ENCODE measurements at regions not wholly inside any gene's neighbourhood (a gene's known extent, or its start where the extent isn't known, plus 50 kb on each side); places are given as distances from the start of the nearest gene placed in this dataset.

DNA sequence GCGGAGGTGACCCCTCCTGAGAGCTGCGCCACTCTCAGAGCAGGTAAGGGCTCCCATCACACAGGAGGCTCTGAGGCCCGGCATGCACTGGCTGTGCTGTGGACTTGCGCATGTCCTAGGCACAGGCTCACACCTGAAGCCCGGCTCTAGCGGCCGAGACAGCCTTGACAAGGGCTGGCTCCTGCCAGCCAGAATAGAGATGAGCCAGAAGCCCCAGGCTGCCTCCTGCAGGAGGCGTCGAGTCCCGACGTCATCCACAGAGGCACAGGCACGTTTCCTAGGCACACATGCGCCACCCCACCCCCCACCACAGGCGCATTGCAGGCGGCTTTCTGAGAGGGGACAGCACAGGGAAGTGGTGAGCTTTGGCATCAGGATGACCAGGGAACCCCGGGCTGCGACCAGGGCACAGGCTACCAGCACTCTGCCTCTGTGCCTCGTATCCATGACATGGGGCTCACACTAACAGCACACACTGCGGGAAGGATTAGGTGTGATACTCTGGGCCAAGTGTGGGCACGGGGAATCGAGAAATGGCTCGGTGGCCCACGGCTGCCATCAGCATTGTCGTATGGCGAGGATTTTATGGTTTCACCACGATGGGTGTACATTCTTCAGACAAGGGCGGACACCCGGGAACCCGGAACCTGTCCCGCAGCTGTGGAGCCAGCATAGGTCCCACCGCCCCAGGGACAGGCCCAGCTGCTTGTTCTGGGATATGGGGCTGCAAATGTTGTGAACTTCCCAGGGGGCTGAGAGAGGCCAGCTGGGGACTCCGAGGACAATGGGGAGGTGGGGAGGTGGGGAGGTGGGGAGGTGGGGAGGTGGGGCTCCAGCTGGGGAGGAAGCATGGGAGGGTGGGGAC lies 90.7 kb upstream of the ADRA2C start:
- no peaks in the 10 kb centered on the region for H3K4me1 ChIP-seq (ENCODE audit: low read length)
- H3F3A ChIP-seq (ENCODE audit: insufficient read depth, low read length): no peaks in the 10 kb centered on the region
- H3K36me3 ChIP-seq (replicated peaks; ENCODE audit: insufficient read depth, low read length): no peaks in the 10 kb centered on the region
- no peak overlapping the region for H3K27ac ChIP-seq (ENCODE audit: low read length)
- H3K4me3 ChIP-seq (ENCODE audit: low read length): no peak overlapping the region
- H4K20me1 ChIP-seq (ENCODE audit: insufficient read depth, low read length): no peaks in the 10 kb centered on the region
- no peak overlapping the region for H2AFZ ChIP-seq (ENCODE audit: low read length)
- DNase-seq: no peak
- no peaks in the 10 kb centered on the region for H3K79me2 ChIP-seq (ENCODE audit: low read length)
- H3K4me2 ChIP-seq (ENCODE audit: low read depth, low read length): no peak overlapping the region
- H3K9me3 ChIP-seq (replicated peaks; ENCODE audit: insufficient read depth, low read length): no peaks in the 10 kb centered on the region
- H3K9ac ChIP-seq (ENCODE audit: low read length): no peak overlapping the region
- H3K9me2 ChIP-seq (replicated peaks; ENCODE audit: insufficient read depth, low read length): no peaks in the 10 kb centered on the region
- TF ChIP-seq EZH2phosphoT487 (IDR thresholded peaks at IDR 0.05; ENCODE audit: low read length): no peak
- TF ChIP-seq, protein P1, sequence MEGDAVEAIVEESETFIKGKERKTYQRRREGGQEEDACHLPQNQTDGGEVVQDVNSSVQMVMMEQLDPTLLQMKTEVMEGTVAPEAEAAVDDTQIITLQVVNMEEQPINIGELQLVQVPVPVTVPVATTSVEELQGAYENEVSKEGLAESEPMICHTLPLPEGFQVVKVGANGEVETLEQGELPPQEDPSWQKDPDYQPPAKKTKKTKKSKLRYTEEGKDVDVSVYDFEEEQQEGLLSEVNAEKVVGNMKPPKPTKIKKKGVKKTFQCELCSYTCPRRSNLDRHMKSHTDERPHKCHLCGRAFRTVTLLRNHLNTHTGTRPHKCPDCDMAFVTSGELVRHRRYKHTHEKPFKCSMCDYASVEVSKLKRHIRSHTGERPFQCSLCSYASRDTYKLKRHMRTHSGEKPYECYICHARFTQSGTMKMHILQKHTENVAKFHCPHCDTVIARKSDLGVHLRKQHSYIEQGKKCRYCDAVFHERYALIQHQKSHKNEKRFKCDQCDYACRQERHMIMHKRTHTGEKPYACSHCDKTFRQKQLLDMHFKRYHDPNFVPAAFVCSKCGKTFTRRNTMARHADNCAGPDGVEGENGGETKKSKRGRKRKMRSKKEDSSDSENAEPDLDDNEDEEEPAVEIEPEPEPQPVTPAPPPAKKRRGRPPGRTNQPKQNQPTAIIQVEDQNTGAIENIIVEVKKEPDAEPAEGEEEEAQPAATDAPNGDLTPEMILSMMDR (IDR thresholded peaks at IDR 0.05; ENCODE audit: low read length): no peak
- TF ChIP-seq EZH2 (optimal IDR thresholded peaks at IDR 0.05; ENCODE audit: low read depth, low read length): no peak
- peaks cover 93% of the 10 kb centered on the region for H3K27me3 ChIP-seq (replicated peaks; ENCODE audit: insufficient read depth, low read length)

DNA sequence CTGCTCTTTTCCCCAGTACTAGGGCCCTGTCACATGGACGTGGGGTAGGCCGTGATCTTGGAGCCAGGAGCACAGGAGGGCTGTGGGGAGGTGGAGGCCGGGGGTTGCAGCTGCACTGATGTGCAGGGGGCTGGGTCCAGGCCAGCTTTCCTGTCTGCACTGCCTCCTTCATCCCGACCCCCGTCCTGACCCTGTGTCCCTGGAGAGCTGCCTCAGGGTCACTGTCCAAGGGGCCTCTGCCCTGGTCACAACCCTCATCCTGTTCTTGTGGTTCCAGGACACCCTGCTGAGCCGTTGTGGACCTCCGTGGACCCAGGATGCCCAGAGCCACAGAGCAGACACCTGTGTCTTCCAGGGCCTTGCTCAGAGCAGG lies 91.7 kb upstream of the ADRA2C start:
- no peaks in the 10 kb centered on the region for H3K36me3 ChIP-seq (replicated peaks; ENCODE audit: insufficient read depth, low read length)
- no peak overlapping the region for H3K4me3 ChIP-seq (ENCODE audit: low read length)
- no peaks in the 10 kb centered on the region for H3K9me3 ChIP-seq (replicated peaks; ENCODE audit: insufficient read depth, low read length)
- H3K9ac ChIP-seq (ENCODE audit: low read length): no peak overlapping the region
- no peak overlapping the region for H2AFZ ChIP-seq (ENCODE audit: low read length)
- H3K27me3 ChIP-seq (replicated peaks; ENCODE audit: insufficient read depth, low read length): peaks cover 93% of the 10 kb centered on the region
- H3K4me1 ChIP-seq (ENCODE audit: low read length): no peaks in the 10 kb centered on the region
- no peaks in the 10 kb centered on the region for H3F3A ChIP-seq (ENCODE audit: insufficient read depth, low read length)
- no peaks in the 10 kb centered on the region for H3K79me2 ChIP-seq (ENCODE audit: low read length)
- no peaks in the 10 kb centered on the region for H4K20me1 ChIP-seq (ENCODE audit: insufficient read depth, low read length)
- DNase-seq: no peak
- TF ChIP-seq, protein P1 (IDR thresholded peaks at IDR 0.05; ENCODE audit: low read length): no peak
- no peak for TF ChIP-seq EZH2phosphoT487 (IDR thresholded peaks at IDR 0.05; ENCODE audit: low read length)
- TF ChIP-seq EZH2 (optimal IDR thresholded peaks at IDR 0.05; ENCODE audit: low read depth, low read length): no peak
- H3K27ac ChIP-seq (ENCODE audit: low read length): no peak overlapping the region
- H3K9me2 ChIP-seq (replicated peaks; ENCODE audit: insufficient read depth, low read length): no peaks in the 10 kb centered on the region
- no peak overlapping the region for H3K4me2 ChIP-seq (ENCODE audit: low read depth, low read length)

DNA sequence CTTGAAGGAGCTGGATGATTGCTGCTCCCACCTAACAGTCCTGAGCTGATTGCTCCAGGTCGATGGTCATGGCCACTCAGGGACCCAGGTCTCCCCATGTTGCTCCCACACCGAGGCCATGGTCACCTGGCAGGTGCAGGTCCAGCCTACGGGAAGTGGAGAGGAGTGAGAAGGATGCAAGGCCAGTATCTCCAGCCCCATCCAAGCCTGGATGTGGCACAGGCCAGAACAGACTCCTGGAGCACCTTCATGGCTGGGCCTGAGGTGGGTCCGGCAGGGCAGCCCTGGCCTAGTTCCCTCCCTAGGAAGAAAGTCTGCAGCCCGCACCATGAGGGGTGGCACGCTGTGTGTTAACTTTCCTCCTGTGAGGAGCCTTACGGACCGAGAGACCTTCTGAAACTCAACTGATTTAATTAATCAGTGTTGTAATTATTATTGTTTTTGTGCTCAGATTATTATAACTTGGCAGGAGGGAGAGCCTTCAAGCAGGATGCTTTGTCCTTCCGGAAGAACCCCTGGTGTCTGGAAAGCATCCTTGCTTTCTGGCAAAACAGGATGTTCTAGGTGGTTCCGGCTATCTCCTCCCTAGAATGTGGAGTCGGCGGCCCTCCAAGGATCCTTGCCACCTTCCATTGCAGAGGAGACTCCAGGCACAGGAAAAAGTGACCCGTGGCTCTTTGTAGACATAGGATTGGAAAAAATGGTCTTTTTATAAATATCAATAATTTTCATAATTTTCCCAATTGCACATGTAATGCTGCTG lies 92.3 kb upstream of the ADRA2C start:
- DNase-seq: no peak
- H3K4me2 ChIP-seq (ENCODE audit: low read depth, low read length): no peak overlapping the region
- no peak overlapping the region for H2AFZ ChIP-seq (ENCODE audit: low read length)
- H3F3A ChIP-seq (ENCODE audit: insufficient read depth, low read length): no peaks in the 10 kb centered on the region
- H3K9me2 ChIP-seq (replicated peaks; ENCODE audit: insufficient read depth, low read length): no peaks in the 10 kb centered on the region
- H4K20me1 ChIP-seq (ENCODE audit: insufficient read depth, low read length): no peaks in the 10 kb centered on the region
- no peak overlapping the region for H3K4me3 ChIP-seq (ENCODE audit: low read length)
- no peak overlapping the region for H3K9ac ChIP-seq (ENCODE audit: low read length)
- H3K4me1 ChIP-seq (ENCODE audit: low read length): no peaks in the 10 kb centered on the region
- H3K36me3 ChIP-seq (replicated peaks; ENCODE audit: insufficient read depth, low read length): no peaks in the 10 kb centered on the region
- H3K9me3 ChIP-seq (replicated peaks; ENCODE audit: insufficient read depth, low read length): no peaks in the 10 kb centered on the region
- H3K27me3 ChIP-seq (replicated peaks; ENCODE audit: insufficient read depth, low read length): peaks cover 93% of the 10 kb centered on the region
- H3K27ac ChIP-seq (ENCODE audit: low read length): no peak overlapping the region
- TF ChIP-seq EZH2 (optimal IDR thresholded peaks at IDR 0.05; ENCODE audit: low read depth, low read length) (no peak), EZH2phosphoT487 (IDR thresholded peaks at IDR 0.05; ENCODE audit: low read length) (no peak)
- TF ChIP-seq, protein P1 (IDR thresholded peaks at IDR 0.05; ENCODE audit: low read length): no peak
- no peaks in the 10 kb centered on the region for H3K79me2 ChIP-seq (ENCODE audit: low read length)
